RWPE1 (cell line): ENCODE measurements at regions not wholly inside any gene's neighbourhood (a gene's known extent, or its start where the extent isn't known, plus 50 kb on each side); places are given as distances from the start of the nearest gene placed in this dataset.

ENCODE experiments used
- CTCF ChIA-PET: fragments of 350-600 bp; sonication (Branson Sonifier 250); formaldehyde crosslinking; extraction: SDS; loops from one replicate; lab custom pipeline; 2021; lab: Yijun Ruan, JAX
- POLR2A ChIA-PET: fragments of 400-600 bp; formaldehyde crosslinking; extraction: SDS; loops from one replicate; lab custom pipeline; 2020; ENCODE audit warnings: antibody characterized with exemption; ENCODE audit not compliant: low non-redundant PET; lab: Yijun Ruan, JAX
- DNase-seq: peaks from one replicate; pipeline ENCODE4 v3.0.0; 2012; ENCODE audit warnings: low spot score
- H3K27ac ChIP-seq: fragments of 450-650 bp; 2 replicates; pipeline ENCODE4 v1.5.1; 2017
- TF ChIP-seq, protein P1 (sequence below): fragments of 450-650 bp; conservative IDR thresholded peaks from 2 replicates; pipeline ENCODE4 v1.5.1; 2017; ENCODE audit warnings: low read depth, mild to moderate bottlenecking

DNA sequence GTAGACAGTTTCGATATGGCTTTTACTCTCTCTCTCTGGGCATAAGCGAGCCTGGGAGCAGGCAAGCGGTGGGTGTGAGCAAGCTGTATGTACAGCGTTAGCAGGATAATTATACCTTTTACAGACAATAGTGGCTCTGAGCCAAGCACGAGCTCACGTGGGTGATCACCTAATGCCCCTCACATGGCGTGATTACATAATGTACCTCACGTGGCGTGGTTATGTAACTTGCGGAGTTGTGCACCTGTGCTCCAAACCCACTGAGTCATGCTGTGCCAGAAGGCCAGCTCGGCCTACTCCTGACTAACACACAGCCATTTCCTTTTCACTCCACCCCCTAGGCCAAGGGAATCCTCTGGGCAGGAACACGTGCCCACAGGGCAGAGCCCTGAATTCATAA is 797.2 kb downstream of the EFNA5 start:
- ChIA-PET CTCF (interaction anchor here (0.6 to 0.7 kb wide), 2 partner anchors 96 to 795 kb away, joined by 3 read pairs; no protein-coding TSS in a partner anchor), POLR2A (no interaction called here)
- H3K27ac ChIP-seq: peak overlapping the region; percentile 10
- peak; percentile 59 for DNase-seq
- TF ChIP-seq, protein P1, sequence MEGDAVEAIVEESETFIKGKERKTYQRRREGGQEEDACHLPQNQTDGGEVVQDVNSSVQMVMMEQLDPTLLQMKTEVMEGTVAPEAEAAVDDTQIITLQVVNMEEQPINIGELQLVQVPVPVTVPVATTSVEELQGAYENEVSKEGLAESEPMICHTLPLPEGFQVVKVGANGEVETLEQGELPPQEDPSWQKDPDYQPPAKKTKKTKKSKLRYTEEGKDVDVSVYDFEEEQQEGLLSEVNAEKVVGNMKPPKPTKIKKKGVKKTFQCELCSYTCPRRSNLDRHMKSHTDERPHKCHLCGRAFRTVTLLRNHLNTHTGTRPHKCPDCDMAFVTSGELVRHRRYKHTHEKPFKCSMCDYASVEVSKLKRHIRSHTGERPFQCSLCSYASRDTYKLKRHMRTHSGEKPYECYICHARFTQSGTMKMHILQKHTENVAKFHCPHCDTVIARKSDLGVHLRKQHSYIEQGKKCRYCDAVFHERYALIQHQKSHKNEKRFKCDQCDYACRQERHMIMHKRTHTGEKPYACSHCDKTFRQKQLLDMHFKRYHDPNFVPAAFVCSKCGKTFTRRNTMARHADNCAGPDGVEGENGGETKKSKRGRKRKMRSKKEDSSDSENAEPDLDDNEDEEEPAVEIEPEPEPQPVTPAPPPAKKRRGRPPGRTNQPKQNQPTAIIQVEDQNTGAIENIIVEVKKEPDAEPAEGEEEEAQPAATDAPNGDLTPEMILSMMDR: no peak

DNA sequence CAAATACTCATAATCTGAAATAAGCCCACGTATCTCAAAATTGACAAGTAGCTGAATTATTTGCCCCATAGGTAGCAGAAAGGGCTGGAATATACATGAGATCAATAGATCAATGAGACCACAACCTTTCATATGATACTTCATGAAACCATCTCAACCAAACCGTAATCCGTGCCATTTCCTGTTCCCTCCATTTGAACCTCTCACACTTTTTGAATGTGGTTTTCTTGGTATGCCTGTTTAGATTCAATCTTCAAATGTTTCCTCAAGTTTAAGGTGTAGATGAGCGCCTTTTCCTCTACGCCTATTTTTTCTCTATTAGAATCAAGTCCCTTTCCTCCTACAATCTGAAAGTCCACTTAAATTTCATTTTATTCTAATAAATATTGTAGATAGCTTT is 805.5 kb downstream of the EFNA5 start:
- no peak overlapping the region for H3K27ac ChIP-seq
- no peak for DNase-seq
- ChIA-PET POLR2A (no interaction called here), CTCF (no interaction called here)
- TF ChIP-seq, protein P1: no peak

DNA sequence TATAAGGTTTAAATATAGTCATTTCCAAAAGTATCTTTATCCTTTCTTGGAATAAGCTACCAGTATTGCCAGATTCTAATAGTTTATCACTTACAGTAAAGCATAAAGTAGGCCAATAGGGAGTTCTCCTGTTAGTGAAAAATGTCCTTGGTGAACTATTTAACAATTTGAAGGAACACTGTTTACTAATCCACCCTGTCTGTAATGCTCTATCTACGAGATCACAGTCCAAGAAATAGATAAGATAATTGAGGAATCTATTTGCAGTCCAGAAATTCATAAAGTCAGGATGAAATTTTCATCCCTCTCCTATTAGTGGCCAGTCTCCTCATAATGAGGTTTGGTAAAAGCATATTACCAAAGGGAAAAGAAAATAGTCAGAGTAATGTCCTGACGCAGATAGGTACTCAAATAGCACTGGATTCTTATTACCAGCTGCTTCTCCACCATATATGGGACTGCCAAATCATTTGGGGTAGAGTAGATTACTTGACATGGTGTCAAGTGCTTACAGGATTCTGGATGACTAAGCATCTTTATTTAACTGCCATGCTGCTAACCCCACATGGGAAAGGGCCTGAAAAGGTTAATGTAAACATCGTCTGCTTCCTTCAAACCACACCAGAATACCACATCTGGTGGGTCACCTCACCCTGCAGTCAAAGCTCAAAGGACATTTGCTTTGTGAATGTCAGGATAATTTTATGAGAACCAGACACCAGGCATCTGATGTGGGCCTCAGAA is 808.1 kb downstream of the EFNA5 start:
- TF ChIP-seq, protein P1: no peak
- no peak for DNase-seq
- no peak overlapping the region for H3K27ac ChIP-seq
- POLR2A ChIA-PET: no interaction called here
- CTCF ChIA-PET: no interaction called here

DNA sequence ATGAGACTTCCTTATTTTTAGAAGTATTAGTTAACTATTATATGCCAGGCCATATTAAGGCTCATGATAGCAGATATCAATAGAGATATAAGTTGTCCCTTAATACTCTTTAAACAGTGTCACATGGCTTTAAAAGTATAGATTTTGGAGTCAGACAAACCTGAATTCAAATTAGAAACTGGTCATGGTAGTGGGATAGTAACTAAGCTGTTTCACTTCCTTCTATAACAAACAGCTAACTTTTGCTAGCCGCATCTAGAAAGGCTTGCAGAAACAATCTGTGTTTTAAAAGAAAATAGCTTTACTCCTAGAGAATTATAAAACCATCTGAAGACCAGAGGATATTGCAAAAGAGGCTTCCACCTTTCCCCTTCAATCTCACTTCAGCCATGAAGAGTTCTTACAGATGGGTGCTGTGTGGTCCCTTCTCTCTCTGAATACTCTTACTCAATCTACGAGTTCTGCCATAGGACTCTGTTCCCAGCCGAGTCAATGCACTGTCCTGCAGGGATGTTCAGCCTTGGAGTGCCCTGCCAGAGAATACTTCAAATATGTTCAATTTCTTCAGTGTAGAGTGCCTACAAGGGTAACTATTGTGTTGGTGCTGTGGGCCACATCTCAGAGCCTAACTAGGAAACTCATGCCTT is 810.2 kb downstream of the EFNA5 start:
- POLR2A ChIA-PET: no interaction called here
- no peak overlapping the region for H3K27ac ChIP-seq
- CTCF ChIA-PET: no interaction called here
- TF ChIP-seq, protein P1: no peak
- no peak for DNase-seq

DNA sequence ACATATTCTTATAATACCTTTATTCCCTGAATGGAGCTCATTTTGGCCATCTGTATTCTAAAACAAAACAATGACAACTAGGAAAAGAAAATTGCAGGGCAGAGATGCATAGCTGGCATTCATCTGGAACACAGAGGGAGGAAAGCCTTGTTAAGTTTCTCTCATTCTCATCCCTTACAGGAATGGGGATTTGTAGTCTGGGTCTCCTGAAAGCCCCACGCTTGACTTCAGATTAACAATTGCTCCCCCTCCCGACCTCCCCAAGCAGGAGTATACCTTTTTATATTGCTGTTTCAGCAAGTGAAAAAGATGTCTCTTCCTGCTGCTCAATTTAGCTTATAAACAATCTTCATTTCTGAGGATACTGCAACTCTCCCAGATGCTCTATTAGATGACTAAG is 812.1 kb downstream of the EFNA5 start:
- CTCF ChIA-PET: interaction anchor here (0.6 to 1.4 kb wide), 2 partner anchors 15 to 53 kb away, joined by 4 to 9 read pairs; no protein-coding TSS in a partner anchor
- POLR2A ChIA-PET: no interaction called here
- TF ChIP-seq, protein P1: no peak
- no peak overlapping the region for H3K27ac ChIP-seq
- DNase-seq: no peak

DNA sequence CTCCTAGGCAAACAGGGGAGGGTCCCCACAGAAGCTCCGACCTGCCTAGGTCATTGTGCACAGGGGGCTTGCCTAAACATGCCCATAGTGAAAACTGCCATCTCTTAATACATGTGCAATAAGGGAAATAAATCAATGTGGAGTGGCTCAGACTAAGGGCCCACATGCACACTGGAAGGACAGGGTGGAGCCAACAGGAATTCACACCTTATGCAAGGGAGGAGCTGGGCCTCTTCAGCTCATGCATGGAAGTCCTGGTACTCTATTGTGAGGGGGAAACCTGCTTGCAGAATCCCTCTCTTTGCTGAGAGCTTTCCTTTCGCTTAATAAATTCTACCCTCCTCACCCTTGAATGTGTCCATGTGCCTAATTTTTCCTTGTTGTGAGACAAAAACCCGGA is 815.8 kb downstream of the EFNA5 start:
- ChIA-PET CTCF (interaction anchor here (0.9 kb wide), 1 partner anchor 11 kb away, joined by 4 read pairs; no protein-coding TSS in a partner anchor), POLR2A (no interaction called here)
- TF ChIP-seq, protein P1: no peak
- no peak for DNase-seq
- H3K27ac ChIP-seq: no peak overlapping the region
